ENCODE measurements at regions not wholly inside any gene's neighbourhood (a gene's known extent, or its start where the extent isn't known, plus 50 kb on each side); places are given as distances from the start of the nearest gene placed in this dataset.

GRCh38 chr1:243927381-243927780, 77.3 kb upstream of the AKT3 start:
- Histone ChIP-seq H2BK120ac (replicated peaks; ENCODE audit: low read depth, low read length) (no peak overlapping the region), H2AFZ (ENCODE audit: low read length) (no peak overlapping the region), H3K36me3 (ENCODE audit: control insufficient read depth in 2 of 4, insufficient read depth in 4 of 4, low read length in 3 of 4) (no peaks in the 10 kb centered on the region), H3K14ac (ENCODE audit: insufficient read length) (no peak overlapping the region), H3K56ac (replicated peaks; ENCODE audit: insufficient read length, low read depth, low read length) (no peak overlapping the region), H4K20me1 (replicated peaks in 1 of 2; ENCODE audit: control insufficient read depth in 1 of 2, insufficient read depth in 2 of 2, low read length in 2 of 2) (no peaks in the 10 kb centered on the region), H3K23ac (ENCODE audit: insufficient read length) (no peak overlapping the region), H3K9me3 (ENCODE audit: insufficient read depth in 2 of 2, low read depth in 1 of 2, low read length in 1 of 2) (no peaks in the 10 kb centered on the region), H3K4ac (replicated peaks; ENCODE audit: insufficient read length, low read depth, low read length) (no peak overlapping the region), H2BK5ac (ENCODE audit: low read depth, low read length) (no peak overlapping the region), H3K79me1 (ENCODE audit: low read depth, low read length) (no peaks in the 10 kb centered on the region), H3K18ac (ENCODE audit: extremely low read depth, low read length) (no peak overlapping the region), H3K4me3 (ENCODE audit: extremely low read depth in 1 of 4, insufficient read depth in 2 of 4, low read depth in 3 of 4, low read length in 4 of 4) (no peak overlapping the region), H3K4me2 (ENCODE audit: insufficient read depth in 1 of 2, low read depth in 2 of 2, low read length in 2 of 2) (no peak overlapping the region), H3K27ac (ENCODE audit: low read depth, low read length) (no peak overlapping the region), H3K9ac (replicated peaks in 1 of 4; ENCODE audit: extremely low read depth in 1 of 4, low read depth in 3 of 4, low read length in 3 of 4) (no peak overlapping the region), H2BK20ac (ENCODE audit: low read length) (no peak overlapping the region), H3K23me2 (ENCODE audit: low read depth, low read length) (no peaks in the 10 kb centered on the region; the same call in 1 of the 2 replicates), H2BK12ac (ENCODE audit: low read depth, low read length) (peak overlapping the region; percentile 41; the same call in 1 of the 2 replicates), H4K8ac (ENCODE audit: extremely low read depth, insufficient read depth, low read length) (no peak overlapping the region), H3K4me1 (replicated peaks in 1 of 4; ENCODE audit: control insufficient read depth in 3 of 4, insufficient read depth in 4 of 4, low read length in 3 of 4) (peaks cover 7 to 11% (median 9%) of the 10 kb centered on the region in 4 experiments), H4K5ac (ENCODE audit: insufficient read length, low read depth, low read length) (no peak overlapping the region), H3K79me2 (ENCODE audit: control insufficient read depth in 1 of 2, insufficient read depth in 2 of 2, low read length in 2 of 2) (no peaks in the 10 kb centered on the region), H4K91ac (replicated peaks; ENCODE audit: insufficient read length, low read length) (no peak overlapping the region), H3K27me3 (replicated peaks in 1 of 4; ENCODE audit: control insufficient read depth in 3 of 4, extremely low read depth in 1 of 4, insufficient read depth in 3 of 4, low read length in 3 of 4) (peaks cover 0 to 2% (median 0%) of the 10 kb centered on the region in 4 experiments; a peak in 1 of 7 replicates), H2BK15ac (ENCODE audit: low read length) (no peak overlapping the region), H2AK5ac (ENCODE audit: low read depth, low read length) (no peak overlapping the region; the same call in 1 of the 2 replicates)
- POLR2A ChIA-PET (ENCODE audit: partially characterized antibody): interaction anchor here (1.2 kb wide), 1 partner anchor 11 kb away, joined by 4 read pairs; no protein-coding TSS in a partner anchor
- DNase-seq (ENCODE audit: low read depth in 1 of 2, low spot score in 2 of 2): no peak
- WGBS, 2 experiments (ENCODE audit: extremely low coverage in 1 of 2, insufficient coverage in 1 of 2, insufficient read length in 1 of 2, insufficient replicate concordance in 2 of 2, low coverage in 1 of 2, low lambda C conversion rate in 2 of 2, missing lambda C conversion rate in 1 of 2): 90% methylated on average over 2 of the region's 2 CpGs; no CpG with 5 or more reads in 1 of the 2 experiments
- TF ChIP-seq SP4 (IDR thresholded peaks at IDR 0.05; ENCODE audit: low read length) (no peak), RXRA (IDR thresholded peaks at IDR 0.05; ENCODE audit: insufficient read depth, low read depth, low read length) (no peak), BRCA1 (IDR thresholded peaks at IDR 0.05; ENCODE audit: low read depth, low read length) (no peak), HDAC2 (IDR thresholded peaks at IDR 0.05; ENCODE audit: borderline replicate concordance in 1 of 2, low read depth in 2 of 2, low read length in 2 of 2) (no peak), SIRT6 (IDR thresholded peaks at IDR 0.05; ENCODE audit: low read length) (no peak), CEBPB (IDR thresholded peaks at IDR 0.05; ENCODE audit: low read depth, low read length) (no peak), BACH1 (IDR thresholded peaks at IDR 0.05; ENCODE audit: low read length) (no peak), CREB1 (IDR thresholded peaks at IDR 0.05) (no peak), NANOG (IDR thresholded peaks at IDR 0.05; ENCODE audit: insufficient read depth, low read depth, low read length, poor library complexity, severe bottlenecking) (no peak), JUN (IDR thresholded peaks at IDR 0.05; ENCODE audit: low read depth, low read length) (no peak), NRF1 (IDR thresholded peaks at IDR 0.05; ENCODE audit: low read depth, low read length) (no peak)
- TF ChIP-seq, protein P1, sequence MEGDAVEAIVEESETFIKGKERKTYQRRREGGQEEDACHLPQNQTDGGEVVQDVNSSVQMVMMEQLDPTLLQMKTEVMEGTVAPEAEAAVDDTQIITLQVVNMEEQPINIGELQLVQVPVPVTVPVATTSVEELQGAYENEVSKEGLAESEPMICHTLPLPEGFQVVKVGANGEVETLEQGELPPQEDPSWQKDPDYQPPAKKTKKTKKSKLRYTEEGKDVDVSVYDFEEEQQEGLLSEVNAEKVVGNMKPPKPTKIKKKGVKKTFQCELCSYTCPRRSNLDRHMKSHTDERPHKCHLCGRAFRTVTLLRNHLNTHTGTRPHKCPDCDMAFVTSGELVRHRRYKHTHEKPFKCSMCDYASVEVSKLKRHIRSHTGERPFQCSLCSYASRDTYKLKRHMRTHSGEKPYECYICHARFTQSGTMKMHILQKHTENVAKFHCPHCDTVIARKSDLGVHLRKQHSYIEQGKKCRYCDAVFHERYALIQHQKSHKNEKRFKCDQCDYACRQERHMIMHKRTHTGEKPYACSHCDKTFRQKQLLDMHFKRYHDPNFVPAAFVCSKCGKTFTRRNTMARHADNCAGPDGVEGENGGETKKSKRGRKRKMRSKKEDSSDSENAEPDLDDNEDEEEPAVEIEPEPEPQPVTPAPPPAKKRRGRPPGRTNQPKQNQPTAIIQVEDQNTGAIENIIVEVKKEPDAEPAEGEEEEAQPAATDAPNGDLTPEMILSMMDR (IDR thresholded peaks at IDR 0.05; ENCODE audit: control extremely low read depth in 1 of 3, insufficient read depth in 1 of 3, low read depth in 1 of 3, low read length in 3 of 3): no peak
- no peak for FAIRE-seq
- CTCF ChIA-PET (ENCODE audit: partially characterized antibody): interaction anchor here (1.7 kb wide), 1 partner anchor 19 kb away, joined by 6 read pairs; no protein-coding TSS in a partner anchor

Measured in H1 (cell line).